ENCODE measurements at regions not wholly inside any gene's neighbourhood (a gene's known extent, or its start where the extent isn't known, plus 50 kb on each side); places are given as distances from the start of the nearest gene placed in this dataset.

DNA sequence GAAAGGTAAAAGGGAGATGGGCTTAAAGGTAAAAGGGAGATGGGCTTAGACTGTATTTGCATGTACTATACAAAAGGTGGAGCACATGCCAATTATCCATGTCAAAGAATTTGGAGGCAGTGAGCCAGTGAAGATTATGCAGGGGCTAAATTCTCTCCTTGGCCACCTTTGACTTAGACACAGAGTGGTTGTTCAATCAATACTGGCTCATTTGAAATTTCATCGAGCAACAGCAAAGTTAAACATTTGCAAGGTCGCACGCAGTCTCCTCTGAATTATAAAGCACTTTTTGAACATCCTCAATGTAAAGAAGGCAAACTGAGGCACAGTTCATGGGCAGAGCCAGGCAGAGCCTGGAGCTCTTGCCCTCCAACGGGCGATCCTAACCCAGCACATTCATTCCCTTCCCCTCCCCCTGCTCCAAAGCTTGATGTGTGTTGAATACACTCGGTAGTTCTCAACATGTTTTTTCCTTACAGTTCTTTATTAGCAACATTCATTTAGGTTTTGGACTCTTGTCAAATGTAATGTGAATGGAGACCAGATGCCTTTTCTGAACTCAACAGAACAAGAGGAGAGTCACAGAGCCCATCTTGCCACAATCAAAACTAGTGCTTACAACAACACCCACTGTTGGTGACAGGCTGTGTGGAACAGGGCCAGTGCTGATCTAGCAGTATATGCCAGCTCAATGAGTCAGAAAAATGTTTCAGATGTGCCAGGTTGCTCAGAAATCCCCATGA lies 169.7 kb upstream of the G2E3 start:
- H3F3A ChIP-seq (ENCODE audit: low read depth), result no peaks in the 10 kb centered on the region
- H3K4me2 ChIP-seq (ENCODE audit: low read depth, low read length, poor library complexity, severe bottlenecking), result no peak overlapping the region
- TF ChIP-seq EZH2phosphoT487 (IDR thresholded peaks at IDR 0.05; ENCODE audit: borderline replicate concordance), result no peak
- TF ChIP-seq, protein P1, sequence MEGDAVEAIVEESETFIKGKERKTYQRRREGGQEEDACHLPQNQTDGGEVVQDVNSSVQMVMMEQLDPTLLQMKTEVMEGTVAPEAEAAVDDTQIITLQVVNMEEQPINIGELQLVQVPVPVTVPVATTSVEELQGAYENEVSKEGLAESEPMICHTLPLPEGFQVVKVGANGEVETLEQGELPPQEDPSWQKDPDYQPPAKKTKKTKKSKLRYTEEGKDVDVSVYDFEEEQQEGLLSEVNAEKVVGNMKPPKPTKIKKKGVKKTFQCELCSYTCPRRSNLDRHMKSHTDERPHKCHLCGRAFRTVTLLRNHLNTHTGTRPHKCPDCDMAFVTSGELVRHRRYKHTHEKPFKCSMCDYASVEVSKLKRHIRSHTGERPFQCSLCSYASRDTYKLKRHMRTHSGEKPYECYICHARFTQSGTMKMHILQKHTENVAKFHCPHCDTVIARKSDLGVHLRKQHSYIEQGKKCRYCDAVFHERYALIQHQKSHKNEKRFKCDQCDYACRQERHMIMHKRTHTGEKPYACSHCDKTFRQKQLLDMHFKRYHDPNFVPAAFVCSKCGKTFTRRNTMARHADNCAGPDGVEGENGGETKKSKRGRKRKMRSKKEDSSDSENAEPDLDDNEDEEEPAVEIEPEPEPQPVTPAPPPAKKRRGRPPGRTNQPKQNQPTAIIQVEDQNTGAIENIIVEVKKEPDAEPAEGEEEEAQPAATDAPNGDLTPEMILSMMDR (conservative IDR thresholded peaks at IDR 0.05; ENCODE audit: low read length), result peak; percentile 26; the same call in 1 of the 2 replicates
- no peaks in the 10 kb centered on the region for H3K79me2 ChIP-seq (ENCODE audit: insufficient read depth, low read length)
- no peaks in the 10 kb centered on the region for H3K9me3 ChIP-seq (ENCODE audit: insufficient read depth, low read depth, low read length)
- no peak overlapping the region for H3K9ac ChIP-seq (ENCODE audit: low read depth, low read length, poor library complexity, severe bottlenecking)
- H4K20me1 ChIP-seq (ENCODE audit: insufficient read depth, low read length, poor library complexity, severe bottlenecking), result no peaks in the 10 kb centered on the region
- no peaks in the 10 kb centered on the region for H3K27me3 ChIP-seq (ENCODE audit: insufficient read depth, low read length, poor library complexity, severe bottlenecking)
- no peaks in the 10 kb centered on the region for H3K9me2 ChIP-seq (replicated peaks; ENCODE audit: low read depth, low read length)
- no peak overlapping the region for H2AFZ ChIP-seq (ENCODE audit: low read length)
- H3K36me3 ChIP-seq (ENCODE audit: insufficient read depth, low read length), result no peaks in the 10 kb centered on the region
- no peak overlapping the region for H3K4me3 ChIP-seq (ENCODE audit: low read length, poor library complexity, severe bottlenecking)
- no peaks in the 10 kb centered on the region for H3K4me1 ChIP-seq (ENCODE audit: insufficient read depth, low read length, poor library complexity, severe bottlenecking)

DNA sequence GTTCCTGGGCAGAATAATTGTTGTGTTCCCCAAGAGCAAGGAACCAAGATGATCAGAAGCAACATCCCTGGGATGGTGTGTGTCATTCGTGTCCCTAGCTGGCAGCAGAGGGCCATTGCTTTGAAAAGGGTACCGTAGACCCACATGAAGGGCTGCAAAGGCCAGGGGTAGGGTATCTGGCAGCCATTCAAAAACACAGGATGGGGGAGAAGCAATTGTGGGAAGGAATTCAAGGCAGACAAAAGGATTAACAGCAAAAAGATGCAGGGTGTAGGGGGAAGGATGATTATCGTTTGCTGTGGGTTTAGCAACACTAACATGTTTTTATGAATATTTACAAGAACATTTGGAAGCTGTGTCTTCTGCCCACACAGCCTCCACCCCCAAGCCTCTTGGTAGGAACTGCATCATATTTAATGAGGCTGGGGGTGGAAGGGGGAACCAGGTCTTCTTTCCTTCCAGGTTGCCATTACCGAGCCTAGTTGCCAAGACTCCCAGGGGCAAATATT lies 169.0 kb upstream of the G2E3 start:
- Histone ChIP-seq H4K20me1 (ENCODE audit: insufficient read depth, low read length, poor library complexity, severe bottlenecking) (no peaks in the 10 kb centered on the region), H3K36me3 (ENCODE audit: insufficient read depth, low read length) (no peaks in the 10 kb centered on the region), H3F3A (ENCODE audit: low read depth) (no peaks in the 10 kb centered on the region), H3K27me3 (ENCODE audit: insufficient read depth, low read length, poor library complexity, severe bottlenecking) (no peaks in the 10 kb centered on the region), H3K79me2 (ENCODE audit: insufficient read depth, low read length) (no peaks in the 10 kb centered on the region), H3K9ac (ENCODE audit: low read depth, low read length, poor library complexity, severe bottlenecking) (no peak overlapping the region), H3K4me3 (ENCODE audit: low read length, poor library complexity, severe bottlenecking) (no peak overlapping the region), H3K9me3 (ENCODE audit: insufficient read depth, low read depth, low read length) (no peaks in the 10 kb centered on the region), H3K4me1 (ENCODE audit: insufficient read depth, low read length, poor library complexity, severe bottlenecking) (no peaks in the 10 kb centered on the region), H3K4me2 (ENCODE audit: low read depth, low read length, poor library complexity, severe bottlenecking) (no peak overlapping the region), H3K9me2 (replicated peaks; ENCODE audit: low read depth, low read length) (no peaks in the 10 kb centered on the region), H2AFZ (ENCODE audit: low read length) (no peak overlapping the region)
- TF ChIP-seq, protein P1 (conservative IDR thresholded peaks at IDR 0.05; ENCODE audit: low read length), result no peak
- no peak for TF ChIP-seq EZH2phosphoT487 (IDR thresholded peaks at IDR 0.05; ENCODE audit: borderline replicate concordance)

DNA sequence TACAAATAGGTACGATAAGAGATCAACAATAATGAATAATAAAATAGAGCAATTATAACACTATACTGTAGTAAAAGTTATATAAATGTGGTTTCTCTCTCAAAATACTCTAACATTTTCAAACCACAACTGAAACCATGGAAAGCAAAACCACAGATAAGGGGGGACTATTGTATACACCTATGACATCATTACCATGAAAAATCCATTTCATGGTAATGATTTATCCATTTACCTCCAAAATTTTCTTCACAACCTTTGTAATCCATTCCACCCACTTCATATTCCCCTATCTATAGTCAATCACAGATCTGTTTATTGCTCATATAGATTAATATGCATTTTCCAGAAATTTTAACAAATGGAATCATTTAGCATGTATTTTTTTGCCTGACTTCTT lies 163.9 kb upstream of the G2E3 start:
- Histone ChIP-seq H3K9me2 (replicated peaks; ENCODE audit: low read depth, low read length) (no peaks in the 10 kb centered on the region), H3K79me2 (ENCODE audit: insufficient read depth, low read length) (no peaks in the 10 kb centered on the region), H3K4me3 (ENCODE audit: low read length, poor library complexity, severe bottlenecking) (no peak overlapping the region), H3K4me2 (ENCODE audit: low read depth, low read length, poor library complexity, severe bottlenecking) (no peak overlapping the region), H3K4me1 (ENCODE audit: insufficient read depth, low read length, poor library complexity, severe bottlenecking) (no peaks in the 10 kb centered on the region), H3K9me3 (ENCODE audit: insufficient read depth, low read depth, low read length) (no peaks in the 10 kb centered on the region), H2AFZ (ENCODE audit: low read length) (no peak overlapping the region), H3F3A (ENCODE audit: low read depth) (no peaks in the 10 kb centered on the region), H3K36me3 (ENCODE audit: insufficient read depth, low read length) (no peaks in the 10 kb centered on the region), H3K27me3 (ENCODE audit: insufficient read depth, low read length, poor library complexity, severe bottlenecking) (no peaks in the 10 kb centered on the region), H4K20me1 (ENCODE audit: insufficient read depth, low read length, poor library complexity, severe bottlenecking) (no peaks in the 10 kb centered on the region), H3K9ac (ENCODE audit: low read depth, low read length, poor library complexity, severe bottlenecking) (no peak overlapping the region)
- TF ChIP-seq EZH2phosphoT487 (IDR thresholded peaks at IDR 0.05; ENCODE audit: borderline replicate concordance), result no peak
- TF ChIP-seq, protein P1 (conservative IDR thresholded peaks at IDR 0.05; ENCODE audit: low read length), result no peak

Measured in Loucy (cell line).